PC-3 (cell line): ENCODE measurements at regions not wholly inside any gene's neighbourhood (a gene's known extent, or its start where the extent isn't known, plus 50 kb on each side); places are given as distances from the start of the nearest gene placed in this dataset.

ENCODE experiments used
- ATAC-seq: fragments of 200-7000 bp; cut with Tn5 transposase; 2 replicates; pipeline ENCODE4 v1.9.1; 2020; ENCODE audit warnings: mild to moderate bottlenecking, moderate library complexity
- BruUV-seq: library from RNA; stranded (reverse); fragments of 400-500 nt; replicated peaks from 2 replicates; lab custom pipeline; 2021; lab: Mats Ljungman, UMichigan
- CTCF ChIA-PET: fragments of 300-600 bp; sonication (Branson Sonifier 250); formaldehyde crosslinking; loops from one replicate; lab custom pipeline; 2022; ENCODE audit warnings: antibody characterized with exemption; lab: Charles Lee
- POLR2A ChIA-PET: fragments of 300-600 bp; sonication (Branson Sonifier 250); formaldehyde crosslinking; loops from one replicate; lab custom pipeline; 2022; ENCODE audit warnings: antibody characterized with exemption; ENCODE audit not compliant: unreplicated experiment; lab: Charles Lee
- DNase-seq: peaks from one replicate; pipeline ENCODE4 v3.0.0-alpha.2; 2015
- H2AFZ ChIP-seq: fragments of 300-600 bp; sonication (generic); 2 replicates; pipeline ENCODE4 v1.6.0; 2016; ENCODE audit warnings: antibody characterized with exemption, low read length
- H3F3A ChIP-seq: fragments of 300-600 bp; sonication (generic); one replicate; pipeline ENCODE4 v1.6.0; 2017; ENCODE audit warnings: antibody characterized with exemption, low read length, control low read depth, mild to moderate bottlenecking; ENCODE audit not compliant: unreplicated experiment
- H3K27ac ChIP-seq: fragments of 300-600 bp; sonication (generic); 2 replicates; pipeline ENCODE4 v1.5.1; 2016; ENCODE audit warnings: mild to moderate bottlenecking, low read length
- H3K27me3 ChIP-seq: fragments of 300-600 bp; sonication (generic); 2 replicates; pipeline ENCODE4 v1.6.1; 2016; ENCODE audit warnings: low read length, mixed read lengths
- H3K36me3 ChIP-seq: fragments of 300-600 bp; sonication (generic); 2 replicates; pipeline ENCODE4 v1.6.1; 2016; ENCODE audit warnings: low read depth, mixed run types, low read length, mixed read lengths
- H3K4me1 ChIP-seq: fragments of 300-600 bp; sonication (generic); 2 replicates; pipeline ENCODE4 v1.5.1; 2016; ENCODE audit warnings: low read length; ENCODE audit not compliant: insufficient read depth
- H3K4me2 ChIP-seq: fragments of 300-600 bp; sonication (generic); 2 replicates; pipeline ENCODE4 v1.6.0; 2016; ENCODE audit warnings: low read length
- H3K4me3 ChIP-seq: fragments of 300-600 bp; sonication (generic); 2 replicates; pipeline ENCODE4 v1.5.1; 2016; ENCODE audit warnings: mild to moderate bottlenecking, low read length, mixed read lengths
- H3K79me2 ChIP-seq: fragments of 300-600 bp; sonication (generic); 2 replicates; pipeline ENCODE4 v1.6.1; 2017; ENCODE audit warnings: low read length, mixed read lengths
- H3K9ac ChIP-seq: fragments of 300-600 bp; sonication (generic); 2 replicates; pipeline ENCODE4 v1.6.0; 2016; ENCODE audit warnings: mild to moderate bottlenecking, low read length
- H3K9me2 ChIP-seq: fragments of 300-600 bp; sonication (generic); replicated peaks from 2 replicates; pipeline ENCODE4 v1.6.1; 2016; ENCODE audit warnings: mixed run types, low read length, mixed read lengths
- H3K9me3 ChIP-seq: fragments of 300-600 bp; sonication (generic); 2 replicates; pipeline ENCODE4 v1.6.1; 2016; ENCODE audit warnings: low read length, mixed read lengths
- H4K20me1 ChIP-seq: fragments of 300-600 bp; sonication (generic); 2 replicates; pipeline ENCODE4 v1.6.1; 2016; ENCODE audit warnings: low read length, mixed read lengths
- CTCF ChIP-seq: fragments of 300-600 bp; sonication (generic); conservative IDR thresholded peaks from 2 replicates; pipeline ENCODE4 v1.5.1; 2017; ENCODE audit warnings: antibody characterized with exemption, low read depth, mild to moderate bottlenecking, low read length
- EZH2 ChIP-seq: fragments of 300-600 bp; sonication (generic); IDR thresholded peaks from one replicate; pipeline ENCODE4 v1.6.1; 2017; ENCODE audit warnings: antibody characterized with exemption, mild to moderate bottlenecking, low read length; ENCODE audit not compliant: unreplicated experiment
- EZH2phosphoT487 ChIP-seq: fragments of 300-600 bp; sonication (generic); IDR thresholded peaks from 2 replicates; pipeline ENCODE4 v1.6.1; 2018; ENCODE audit warnings: mild to moderate bottlenecking, antibody characterized with exemption, low read length, borderline replicate concordance
- intact Hi-C: fragments of 100-400 bp; cut with micrococcal nuclease; formaldehyde crosslinking; loops from 2 replicates; pipeline ENCODE4 v1.9.0; 2023

GRCh38 chr4:178280362-178280761 is 838.1 kb upstream of the AGA start:
- TF ChIP-seq EZH2phosphoT487 (no peak), CTCF (no peak), EZH2 (no peak)
- Histone ChIP-seq H3K9me3 (no peaks in the 10 kb centered on the region), H3K4me2 (no peak overlapping the region), H3K79me2 (no peaks in the 10 kb centered on the region), H2AFZ (0 out of 2 replicates have a peak overlapping the region, but pooled peaks have one; percentile 30), H3K36me3 (no peaks in the 10 kb centered on the region), H3K9ac (no peak overlapping the region), H3K9me2 (no peaks in the 10 kb centered on the region), H3F3A (no peaks in the 10 kb centered on the region), H3K4me1 (no peaks in the 10 kb centered on the region), H4K20me1 (no peaks in the 10 kb centered on the region), H3K27ac (no peak overlapping the region), H3K4me3 (no peak overlapping the region), H3K27me3 (no peaks in the 10 kb centered on the region)
- no peak for DNase-seq
- ChIA-PET POLR2A (no interaction called here), CTCF (no interaction called here)
- ATAC-seq = no peak
- intact Hi-C loops = no loop called here
- no TSS peak for BruUV-seq

GRCh38 chr4:178288462-178288861 is 846.2 kb upstream of the AGA start:
- H4K20me1 ChIP-seq = no peaks in the 10 kb centered on the region
- no peaks in the 10 kb centered on the region for H3K9me2 ChIP-seq
- no peak overlapping the region for H3K9ac ChIP-seq
- H3K9me3 ChIP-seq = no peaks in the 10 kb centered on the region
- intact Hi-C loops = no loop called here
- BruUV-seq = no TSS peak
- POLR2A ChIA-PET = no interaction called here
- H3K4me2 ChIP-seq = no peak overlapping the region
- no peaks in the 10 kb centered on the region for H3K36me3 ChIP-seq
- H3K27ac ChIP-seq = no peak overlapping the region
- ATAC-seq = no peak
- H3K79me2 ChIP-seq = no peaks in the 10 kb centered on the region
- no peaks in the 10 kb centered on the region for H3F3A ChIP-seq
- H2AFZ ChIP-seq = no peak overlapping the region
- H3K4me1 ChIP-seq = no peaks in the 10 kb centered on the region
- TF ChIP-seq EZH2 (no peak), EZH2phosphoT487 (no peak), CTCF (no peak)
- no peak for DNase-seq
- H3K27me3 ChIP-seq = no peaks in the 10 kb centered on the region
- no peak overlapping the region for H3K4me3 ChIP-seq
- CTCF ChIA-PET = no interaction called here

GRCh38 chr4:178293601-178294000 is 851.4 kb upstream of the AGA start:
- H3K79me2 ChIP-seq = no peaks in the 10 kb centered on the region
- CTCF ChIA-PET = no interaction called here
- no peaks in the 10 kb centered on the region for H3K36me3 ChIP-seq
- no peak for ATAC-seq
- no peaks in the 10 kb centered on the region for H3K27me3 ChIP-seq
- no peaks in the 10 kb centered on the region for H3F3A ChIP-seq
- TF ChIP-seq CTCF (no peak), EZH2phosphoT487 (no peak), EZH2 (no peak)
- H3K4me3 ChIP-seq = no peak overlapping the region
- H3K9ac ChIP-seq = no peak overlapping the region
- no peak overlapping the region for H2AFZ ChIP-seq
- no peak overlapping the region for H3K27ac ChIP-seq
- no peaks in the 10 kb centered on the region for H3K9me3 ChIP-seq
- H3K4me2 ChIP-seq = no peak overlapping the region
- no peaks in the 10 kb centered on the region for H3K4me1 ChIP-seq
- intact Hi-C loops = no loop called here
- BruUV-seq = no TSS peak
- POLR2A ChIA-PET = no interaction called here
- H3K9me2 ChIP-seq = no peaks in the 10 kb centered on the region
- H4K20me1 ChIP-seq = no peaks in the 10 kb centered on the region
- DNase-seq = no peak
